Middle frontal gyrus (tissue), 1 donor: ENCODE measurements at regions not wholly inside any gene's neighbourhood (a gene's known extent, or its start where the extent isn't known, plus 50 kb on each side); places are given as distances from the start of the nearest gene placed in this dataset.
"Not testable (repeated sequence)": the region's sequence is repeated elsewhere in the genome, so short reads cannot be mapped to it uniquely, and the experiment has no call there.

ENCODE experiments used
- DNase-seq: peaks from one replicate; pipeline ENCODE4 v3.0.0-alpha.2; 2015; ENCODE audit warnings: low spot score; ENCODE audit errors: extremely low spot score

DNA sequence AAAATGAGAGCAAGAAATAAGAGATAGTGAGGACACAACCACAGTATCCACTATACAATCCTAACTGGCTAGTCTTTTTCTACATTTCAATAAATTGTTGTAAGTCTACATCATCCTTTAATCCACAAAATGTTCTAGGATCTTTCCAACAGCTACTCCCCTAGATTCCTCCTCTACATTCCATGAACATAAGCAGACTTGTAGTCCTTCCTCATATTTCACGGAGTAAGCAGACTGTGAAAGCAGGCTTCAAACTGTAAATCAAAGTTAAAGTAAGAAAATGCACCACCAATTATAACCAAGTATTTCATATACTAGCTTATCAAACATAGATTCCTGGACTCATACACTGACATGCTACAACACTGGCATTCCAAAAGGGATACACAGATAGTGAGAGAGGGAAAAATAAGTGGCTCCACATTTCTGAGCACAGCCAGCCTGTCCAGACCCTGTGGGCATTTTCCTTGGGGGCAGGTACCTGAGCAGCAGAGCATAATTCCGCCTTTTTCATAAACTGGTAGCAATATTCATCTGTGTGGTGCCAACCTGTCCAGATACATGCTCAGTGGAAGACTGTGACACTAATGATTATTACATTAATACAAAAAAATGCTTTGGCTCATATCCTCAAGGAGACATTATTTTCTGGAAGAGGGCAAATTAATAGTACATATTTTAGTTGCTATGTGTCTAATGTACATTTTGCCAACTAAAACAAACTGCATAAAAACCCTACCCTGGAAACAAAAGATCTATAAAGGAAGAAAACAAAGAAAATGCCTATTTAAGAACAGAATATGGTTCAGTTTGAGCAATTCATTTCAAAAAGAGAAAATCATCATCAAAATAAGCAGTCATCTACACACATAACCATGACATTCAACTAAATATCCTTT lies 113.3 kb upstream of the FSCB start:
- DNase-seq = no peak

DNA sequence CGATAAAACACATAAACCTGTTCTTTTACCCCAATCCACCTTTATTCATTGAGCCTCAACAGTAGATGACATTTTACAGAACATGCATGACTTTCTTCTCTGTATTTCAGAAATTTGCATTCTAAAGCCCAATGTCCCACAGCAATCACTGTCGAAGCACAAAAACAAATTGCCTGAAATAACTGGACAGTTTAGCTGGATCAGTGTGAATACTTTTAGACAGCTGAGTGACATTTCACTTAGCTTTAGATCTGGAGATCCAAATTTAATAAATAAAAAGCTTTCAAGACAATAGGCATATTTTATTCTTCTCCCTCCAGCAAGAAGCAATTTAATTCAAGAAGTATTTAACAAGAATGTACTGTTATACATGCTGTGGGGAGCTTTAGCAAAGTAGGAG lies 109.1 kb upstream of the FSCB start:
- DNase-seq = no peak

DNA sequence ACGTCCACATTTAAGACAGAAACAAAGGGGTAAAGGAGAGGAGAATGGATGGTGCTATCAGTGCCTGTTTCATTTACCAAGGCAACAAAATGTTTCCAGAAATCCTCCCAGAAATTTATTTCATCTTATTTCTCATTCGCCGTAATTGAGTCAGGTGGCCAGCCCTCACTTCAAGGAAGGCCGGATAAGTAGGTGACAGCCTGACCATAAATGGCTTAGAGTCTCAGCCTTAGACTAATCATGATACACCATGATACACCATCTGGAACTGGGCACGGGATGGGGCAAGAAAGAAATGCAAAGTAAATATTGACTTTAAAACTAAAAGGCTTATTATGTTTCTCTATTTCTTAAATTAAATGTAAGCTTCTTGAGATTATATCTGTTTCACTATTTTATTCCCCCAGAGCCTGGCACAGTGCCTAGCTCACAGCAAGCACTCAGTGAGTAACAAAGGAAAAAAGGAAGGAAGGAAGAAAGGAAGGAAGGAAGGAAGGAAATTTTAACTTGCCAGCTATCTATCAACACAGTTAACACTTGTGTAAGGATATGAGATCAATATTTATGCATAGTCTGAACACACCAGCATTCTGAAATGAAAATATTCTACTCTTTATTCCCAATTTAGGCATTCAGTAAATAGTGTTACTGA lies 106.1 kb upstream of the FSCB start:
- DNase-seq = no peak

DNA sequence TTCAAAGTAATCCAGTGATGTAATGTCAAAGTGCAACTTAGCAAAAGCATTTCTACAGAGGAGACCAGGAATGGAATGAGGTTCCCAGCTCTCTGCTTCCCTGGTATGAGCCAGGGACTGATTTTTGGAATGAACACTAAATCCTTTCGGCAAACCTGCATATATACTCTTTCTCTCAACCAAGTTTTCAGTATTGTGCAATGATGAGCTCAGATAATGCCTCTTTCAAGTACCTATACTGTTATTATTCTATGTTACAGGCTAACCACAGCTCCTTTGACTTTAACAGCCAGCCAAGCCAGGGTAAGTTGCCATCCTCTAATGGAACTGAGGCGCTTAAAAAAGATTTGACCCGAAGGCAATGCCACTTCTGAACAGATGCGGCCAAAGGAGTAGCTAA lies 104.9 kb upstream of the FSCB start:
- DNase-seq = no peak

DNA sequence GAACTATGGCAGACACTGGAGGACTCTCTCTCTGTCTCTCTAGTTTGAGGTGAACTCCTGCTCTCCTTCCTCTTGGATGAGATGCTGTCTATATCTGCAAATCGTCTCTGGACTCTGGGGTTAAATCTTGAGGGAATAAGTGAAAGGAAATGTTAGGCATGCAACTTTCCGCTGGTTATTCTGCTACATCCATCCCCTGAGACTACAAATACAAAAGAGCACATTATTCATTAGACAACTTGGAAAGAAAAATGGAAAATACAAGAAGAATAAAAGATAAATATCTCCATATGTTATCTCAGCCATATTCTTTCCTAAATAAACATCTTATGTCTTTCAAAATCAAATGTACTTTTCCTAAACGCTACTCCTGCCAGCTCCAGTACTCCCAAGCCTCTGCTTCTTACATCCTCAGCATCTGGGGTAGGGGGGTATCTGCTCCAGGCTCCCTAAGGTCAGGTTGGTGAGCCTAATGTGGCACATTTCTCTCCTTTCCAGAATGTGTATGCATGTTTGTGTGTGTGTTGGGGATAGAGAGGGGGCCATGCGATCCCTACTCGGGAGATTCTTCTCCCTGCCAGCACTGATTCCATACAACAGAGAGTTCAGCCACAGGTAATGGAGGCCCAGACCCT lies 102.9 kb upstream of the FSCB start:
- no peak for DNase-seq

DNA sequence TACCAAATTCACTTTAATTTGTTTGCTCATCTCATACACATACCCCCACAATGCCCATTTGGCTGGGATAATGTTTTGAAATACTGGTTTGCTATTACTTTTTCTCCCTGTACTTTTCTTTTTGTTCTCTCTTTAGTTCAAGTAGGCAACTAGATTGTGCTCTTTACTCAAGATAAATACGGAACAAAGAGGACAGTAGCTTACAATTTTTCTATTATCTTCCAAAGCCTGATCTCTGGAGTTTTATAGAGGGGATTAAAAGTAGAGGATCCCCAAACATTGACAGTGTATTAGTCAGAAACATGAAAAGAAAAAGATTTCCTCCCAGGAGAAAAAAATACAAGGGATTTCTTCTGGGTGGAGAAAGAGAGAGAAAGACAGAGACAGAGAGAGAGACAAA lies 102.1 kb upstream of the FSCB start:
- no peak for DNase-seq

DNA sequence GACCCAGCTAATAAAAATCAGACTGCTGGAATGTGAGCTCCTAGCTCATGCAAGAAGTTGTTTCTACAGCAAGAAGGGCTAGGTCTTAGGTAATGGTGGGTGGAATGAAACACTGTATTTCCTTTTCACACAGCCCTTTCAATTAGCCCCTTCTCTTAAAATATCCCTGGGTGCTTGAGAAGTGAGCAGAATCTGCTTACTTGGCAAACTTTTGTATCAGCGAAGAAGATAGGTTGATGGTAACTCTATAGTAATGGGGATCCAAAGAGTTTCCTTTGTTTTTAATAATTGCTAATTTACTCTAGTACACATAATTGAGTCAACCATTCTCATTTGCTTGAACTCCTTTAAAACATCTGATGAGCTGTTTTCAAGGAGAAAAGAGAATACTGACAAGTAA lies 100.6 kb upstream of the FSCB start:
- no peak for DNase-seq

DNA sequence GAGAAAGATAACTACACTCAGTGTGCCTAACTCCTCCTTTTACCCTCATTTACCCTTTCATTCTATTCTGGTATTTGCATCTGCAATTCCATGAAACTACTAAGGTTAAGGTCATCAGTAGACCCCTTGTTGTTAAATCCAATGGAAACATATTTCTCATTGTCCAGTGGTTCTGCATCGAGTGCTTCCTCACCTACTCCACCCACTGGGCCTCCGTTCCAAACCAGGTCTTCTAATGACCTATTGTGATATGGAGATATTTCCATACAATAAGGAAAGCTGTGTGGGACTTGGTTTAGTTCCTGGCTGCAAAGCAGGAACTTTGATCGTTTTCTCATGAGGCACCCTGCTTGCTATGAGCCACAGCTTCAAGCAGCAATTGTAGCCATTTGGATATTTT lies 99.5 kb upstream of the FSCB start:
- DNase-seq = no peak

DNA sequence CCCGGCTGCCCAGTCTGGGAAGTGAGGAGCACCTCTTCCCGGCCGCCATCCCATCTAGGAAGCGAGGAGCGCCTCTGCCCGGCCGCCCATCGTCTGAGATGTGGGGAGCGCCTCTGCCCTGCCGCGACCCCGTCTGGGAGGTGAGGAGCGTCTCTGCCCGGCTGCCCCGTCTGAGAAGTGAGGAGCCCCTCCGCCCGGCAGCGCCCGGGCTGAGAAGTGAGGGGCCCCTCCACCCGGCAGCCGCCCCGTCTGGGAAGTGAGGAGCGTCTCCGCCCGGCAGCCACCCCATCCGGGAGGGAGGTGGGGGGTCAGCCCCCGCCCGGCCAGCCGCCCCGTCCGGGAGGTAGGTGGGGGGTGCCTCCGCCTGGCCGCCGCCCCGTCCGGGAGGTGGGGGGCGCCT lies 94.2 kb upstream of the FSCB start:
- DNase-seq = not testable (repeated sequence)

DNA sequence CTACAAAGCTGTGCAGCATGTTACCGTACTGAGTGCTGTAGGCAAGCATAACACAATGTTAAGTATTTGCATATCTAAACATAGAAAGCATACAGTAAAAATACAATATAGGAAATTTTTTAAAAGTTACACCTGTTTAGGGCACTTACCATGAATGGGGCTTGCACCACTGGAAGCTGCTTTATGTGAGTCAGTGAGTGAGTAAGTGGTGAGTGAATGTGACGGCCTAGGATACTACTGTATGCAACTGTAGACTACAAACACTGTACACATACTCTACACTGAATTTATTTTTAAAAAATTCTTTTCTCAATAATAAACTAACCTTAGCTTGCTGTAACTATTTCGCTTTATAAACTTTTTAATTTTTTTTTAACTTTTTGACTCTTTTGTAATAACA lies 82.1 kb upstream of the FSCB start:
- DNase-seq = no peak

DNA sequence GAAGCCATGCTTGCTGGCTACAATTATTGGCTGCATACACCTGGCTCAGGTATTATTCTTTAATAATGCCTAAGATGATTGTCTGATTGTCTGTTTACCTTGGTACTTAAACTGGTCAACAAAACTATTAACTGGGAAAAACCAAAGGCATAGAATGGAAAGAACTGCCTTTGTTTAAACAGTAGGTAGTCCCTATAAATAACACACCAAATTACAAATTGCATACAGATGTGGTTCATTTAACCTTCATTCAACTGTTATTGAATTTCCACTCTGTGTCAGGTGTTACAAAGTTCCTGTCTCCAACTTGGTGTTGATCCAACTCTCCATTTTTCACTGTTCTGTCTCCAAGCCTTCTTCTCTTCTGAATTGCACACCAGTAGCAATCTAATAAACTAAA lies 79.8 kb upstream of the FSCB start:
- no peak for DNase-seq

DNA sequence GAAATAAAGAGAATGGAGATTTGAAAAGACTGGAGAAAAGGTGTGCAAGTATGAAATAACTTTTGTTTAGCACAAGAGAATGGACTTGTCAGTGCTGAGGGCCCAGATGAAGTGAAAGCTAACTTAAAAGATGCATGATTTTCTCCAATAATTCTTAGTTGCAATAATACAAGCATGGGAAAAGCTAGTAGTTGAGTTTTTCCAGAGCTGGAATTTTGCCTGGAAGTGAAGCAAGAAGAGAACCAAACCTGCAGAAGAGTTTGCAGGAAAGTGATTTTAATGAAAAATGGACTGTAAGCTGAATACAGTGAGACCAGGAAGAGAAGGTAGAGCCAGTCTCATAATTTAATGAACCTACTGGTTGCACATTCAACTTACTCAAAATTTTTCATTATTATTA lies 69.3 kb upstream of the FSCB start:
- no peak for DNase-seq

DNA sequence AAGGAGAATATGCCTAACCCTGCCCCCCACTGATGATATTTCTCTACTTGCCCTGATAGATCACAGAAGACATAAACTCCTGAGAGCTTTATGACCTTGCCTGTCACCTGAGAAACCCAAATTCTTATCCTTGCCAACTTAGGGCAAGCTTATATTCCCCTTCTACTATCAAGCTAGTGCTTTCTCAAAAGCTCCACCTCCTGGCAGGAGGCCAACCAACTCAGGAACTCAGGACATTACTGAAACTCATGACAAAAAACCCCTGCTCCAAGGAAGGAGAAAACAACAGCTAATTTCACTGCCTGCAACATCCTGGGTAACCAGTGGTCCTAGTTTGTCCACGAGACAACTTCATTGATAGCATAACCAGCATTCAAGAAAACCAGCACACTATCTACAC lies 60.9 kb upstream of the FSCB start:
- no peak for DNase-seq

DNA sequence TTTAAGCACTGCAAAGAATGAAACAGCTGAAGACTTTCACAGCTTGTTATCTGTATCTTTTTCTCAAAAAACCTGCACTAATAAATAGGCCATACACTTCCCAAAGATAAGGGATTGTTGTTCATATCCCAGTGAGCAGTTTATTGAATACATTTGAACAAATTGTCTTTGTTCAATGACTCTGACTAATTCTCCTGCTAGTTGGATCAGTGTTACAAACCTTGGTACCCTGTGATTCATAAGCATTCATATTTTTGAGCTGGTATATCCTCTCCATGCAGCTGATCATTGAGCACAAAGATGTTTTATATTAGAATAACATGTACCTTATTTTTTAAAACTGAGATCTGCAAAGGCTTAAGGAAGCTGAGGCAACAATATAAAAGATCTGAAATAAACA lies 58.9 kb upstream of the FSCB start:
- no peak for DNase-seq

DNA sequence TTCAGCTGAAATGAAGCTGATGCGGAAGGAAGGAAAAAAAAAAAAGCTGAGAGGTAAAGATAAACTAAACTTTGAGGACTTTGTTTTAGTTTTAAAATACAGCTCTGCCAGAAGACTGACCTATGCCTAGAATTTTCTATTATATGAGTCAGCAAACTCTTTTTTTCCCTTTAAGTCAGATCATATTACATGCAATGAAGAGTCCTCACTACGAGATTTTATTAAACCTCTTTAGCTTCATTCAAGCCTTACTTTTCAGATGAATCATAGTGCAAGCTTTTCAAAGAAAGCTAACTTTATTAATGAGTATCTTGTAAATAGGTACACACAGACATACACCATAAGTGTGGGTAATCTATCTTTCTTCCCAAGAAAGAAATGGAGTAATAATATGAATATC lies 57.8 kb upstream of the FSCB start:
- no peak for DNase-seq
